Upper lobe of left lung (tissue), 4 donors: ENCODE measurements at regions not wholly inside any gene's neighbourhood (a gene's known extent, or its start where the extent isn't known, plus 50 kb on each side); places are given as distances from the start of the nearest gene placed in this dataset.
A peak's percentile ranks its signal among the peaks of the same experiment; 100 is the strongest.
"Not testable (repeated sequence)": the region's sequence is repeated elsewhere in the genome, so short reads cannot be mapped to it uniquely, and the experiment has no call there.

Source experiments
- POLR2A ChIP-seq, 4 donors: fragments of 450-650 bp; IDR thresholded peaks; one replicate each; pipeline ENCODE4 v1.5.1; 2016 to 2017; ENCODE audit warnings: antibody characterized with exemption in 4 of 4, mild to moderate bottlenecking in 2 of 4
- POLR2AphosphoS5 ChIP-seq, 2 donors: sonication (generic); formaldehyde crosslinking; IDR thresholded peaks; one replicate each; pipeline ENCODE4 v1.5.1; 2017; ENCODE audit warnings: antibody characterized with exemption in 2 of 2
- TF ChIP-seq, protein P1 (sequence below), 6 experiments: fragments of 450-650 bp in 4 of 6; fragments of 200-600 bp in 2 of 6; sonication (generic) in 2 of 6; IDR thresholded peaks; one replicate each; pipeline ENCODE4 v1.5.1; 2016 to 2019; ENCODE audit warnings: antibody characterized with exemption in 6 of 6

DNA sequence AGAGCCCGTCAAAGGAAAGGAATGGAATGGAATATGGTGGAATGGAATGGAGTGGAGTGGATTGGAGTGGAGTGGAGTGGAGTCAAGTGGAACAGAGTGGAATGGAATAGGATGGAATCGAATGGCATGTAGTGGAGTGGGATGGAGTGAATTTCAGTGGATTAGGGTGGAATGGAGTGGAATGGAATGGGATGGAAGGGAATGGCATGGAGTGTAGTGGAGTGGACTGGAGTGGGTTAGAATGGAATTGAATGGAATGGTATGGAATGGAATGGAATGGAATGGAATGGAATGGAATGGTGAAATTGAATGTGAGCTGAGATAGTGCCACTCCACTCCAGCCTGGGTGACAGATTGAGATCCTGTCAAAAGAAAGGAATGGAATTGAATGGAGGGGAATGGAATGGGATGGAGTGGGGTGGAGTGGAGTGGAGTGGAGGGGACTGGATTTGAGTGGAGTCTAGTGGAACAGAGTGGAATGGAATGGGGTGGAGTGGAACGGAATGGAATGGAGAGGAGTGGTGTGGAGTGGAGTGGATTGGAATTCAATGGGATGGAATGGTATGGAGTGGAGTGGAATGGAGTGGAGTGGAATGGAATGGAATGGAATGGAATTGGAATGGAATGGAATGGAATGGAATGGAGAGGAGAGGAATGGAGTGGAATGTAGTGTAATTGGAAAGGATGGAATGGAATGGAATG lies 1273.6 kb upstream of the TPTE start:
- not testable (repeated sequence) for TF ChIP-seq POLR2A, POLR2AphosphoS5 (IDR thresholded peaks at IDR 0.05)
- TF ChIP-seq, protein P1, sequence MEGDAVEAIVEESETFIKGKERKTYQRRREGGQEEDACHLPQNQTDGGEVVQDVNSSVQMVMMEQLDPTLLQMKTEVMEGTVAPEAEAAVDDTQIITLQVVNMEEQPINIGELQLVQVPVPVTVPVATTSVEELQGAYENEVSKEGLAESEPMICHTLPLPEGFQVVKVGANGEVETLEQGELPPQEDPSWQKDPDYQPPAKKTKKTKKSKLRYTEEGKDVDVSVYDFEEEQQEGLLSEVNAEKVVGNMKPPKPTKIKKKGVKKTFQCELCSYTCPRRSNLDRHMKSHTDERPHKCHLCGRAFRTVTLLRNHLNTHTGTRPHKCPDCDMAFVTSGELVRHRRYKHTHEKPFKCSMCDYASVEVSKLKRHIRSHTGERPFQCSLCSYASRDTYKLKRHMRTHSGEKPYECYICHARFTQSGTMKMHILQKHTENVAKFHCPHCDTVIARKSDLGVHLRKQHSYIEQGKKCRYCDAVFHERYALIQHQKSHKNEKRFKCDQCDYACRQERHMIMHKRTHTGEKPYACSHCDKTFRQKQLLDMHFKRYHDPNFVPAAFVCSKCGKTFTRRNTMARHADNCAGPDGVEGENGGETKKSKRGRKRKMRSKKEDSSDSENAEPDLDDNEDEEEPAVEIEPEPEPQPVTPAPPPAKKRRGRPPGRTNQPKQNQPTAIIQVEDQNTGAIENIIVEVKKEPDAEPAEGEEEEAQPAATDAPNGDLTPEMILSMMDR (IDR thresholded peaks at IDR 0.05): peak in 1 of 6 experiments; percentile 4
